NCI-H187 (cell line): ENCODE measurements at regions not wholly inside any gene's neighbourhood (a gene's known extent, or its start where the extent isn't known, plus 50 kb on each side); places are given as distances from the start of the nearest gene placed in this dataset.
"Not testable (repeated sequence)": the region's sequence is repeated elsewhere in the genome, so short reads cannot be mapped to it uniquely, and the experiment has no call there.

Source experiments
- DNase-seq, 2 experiments: peaks; one replicate each; lab custom pipeline; 2025; lab: John Stamatoyannopoulos, UW

DNA sequence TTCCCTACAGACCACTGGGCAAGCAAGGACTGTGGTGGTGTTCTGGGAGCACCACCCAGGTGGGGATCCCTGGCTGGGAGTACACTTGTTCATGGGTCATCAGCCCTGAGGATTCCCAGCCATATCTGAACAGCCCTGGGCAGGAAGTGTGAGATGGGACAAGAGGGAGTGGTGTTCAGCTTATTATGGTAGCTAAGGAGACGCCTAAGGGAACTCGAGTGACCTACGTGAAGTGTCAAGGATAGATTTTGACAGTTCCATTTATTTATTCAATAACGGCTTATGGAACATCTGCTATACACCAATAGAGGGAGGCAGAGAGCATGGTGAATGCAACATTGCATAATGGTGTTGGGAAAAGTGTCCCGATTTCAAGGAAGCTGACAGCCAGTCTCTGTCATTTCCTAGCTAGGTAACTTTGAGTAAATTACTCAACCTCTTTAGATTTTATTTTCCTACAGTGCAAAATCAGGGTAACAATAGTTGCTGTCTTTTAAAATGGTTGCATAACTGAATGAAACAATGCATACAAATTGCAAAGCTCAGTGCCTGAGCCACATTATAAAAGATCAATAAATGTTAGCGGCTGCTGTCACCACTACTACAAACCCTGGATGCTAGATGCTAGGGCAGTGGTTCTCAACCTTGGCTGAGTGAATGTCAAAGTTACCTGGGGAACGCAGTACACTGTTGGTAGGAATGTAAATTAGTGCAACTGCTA, 534.1 kb downstream of the GRIN2A start:
- DNase-seq = no peak

DNA sequence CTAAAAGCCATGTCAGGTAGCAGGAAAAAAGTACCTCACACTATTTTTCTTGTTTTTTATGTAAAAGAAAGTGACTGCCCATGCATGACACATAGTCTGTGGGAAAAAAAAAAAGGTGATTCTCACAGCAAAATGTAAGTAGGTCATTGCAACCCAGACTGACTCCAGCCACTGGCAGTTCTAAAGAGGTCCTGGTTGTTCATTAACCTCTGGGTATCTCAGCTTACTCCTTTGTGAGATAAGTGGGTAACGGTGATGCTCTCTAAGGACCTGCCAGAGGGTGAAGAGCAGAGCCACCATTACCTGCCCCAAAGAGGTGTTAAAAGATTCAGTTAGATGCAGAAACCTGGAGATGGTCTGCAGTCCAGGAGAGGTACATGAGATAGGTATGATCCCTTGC, 531.9 kb downstream of the GRIN2A start:
- no peak for DNase-seq

DNA sequence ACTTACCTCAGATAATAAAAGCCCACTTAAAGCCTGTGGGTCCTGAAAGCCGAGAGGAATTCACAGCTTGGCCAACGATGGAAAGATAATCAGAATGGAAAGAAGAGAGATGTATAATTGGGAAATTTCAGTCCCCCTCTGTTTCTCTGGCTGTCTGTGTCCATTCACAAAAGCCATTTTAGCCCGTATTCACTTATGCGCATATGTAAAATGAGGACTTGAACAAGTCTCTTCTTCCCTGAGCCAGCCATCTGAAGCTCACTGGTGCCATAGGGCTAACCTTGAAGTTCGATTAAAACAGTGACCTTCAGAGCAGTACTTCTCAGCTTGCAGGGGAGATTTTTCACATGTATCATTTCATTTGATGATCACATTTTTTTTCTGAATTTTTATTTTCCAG, 527.2 kb downstream of the GRIN2A start:
- no peak for DNase-seq

DNA sequence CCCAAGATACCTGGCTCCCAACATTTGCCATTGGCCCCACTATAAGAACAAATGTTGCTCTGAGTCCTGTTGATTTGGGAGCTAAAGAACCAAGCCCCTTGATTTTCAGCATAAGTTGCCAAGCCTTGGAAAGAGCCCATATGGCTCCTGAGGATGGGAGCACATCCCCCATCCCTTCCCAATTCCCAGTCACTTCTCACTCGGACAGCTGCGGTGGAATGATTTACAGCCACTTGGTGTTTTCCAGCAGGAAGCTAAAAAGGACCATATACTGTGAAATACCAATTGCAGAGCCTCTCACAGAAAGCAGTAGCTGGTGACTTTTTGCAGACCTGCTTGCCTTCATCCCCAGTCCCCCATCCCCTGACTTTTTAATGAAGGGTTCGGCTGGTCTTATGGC, 524.6 kb downstream of the GRIN2A start:
- DNase-seq = no peak

DNA sequence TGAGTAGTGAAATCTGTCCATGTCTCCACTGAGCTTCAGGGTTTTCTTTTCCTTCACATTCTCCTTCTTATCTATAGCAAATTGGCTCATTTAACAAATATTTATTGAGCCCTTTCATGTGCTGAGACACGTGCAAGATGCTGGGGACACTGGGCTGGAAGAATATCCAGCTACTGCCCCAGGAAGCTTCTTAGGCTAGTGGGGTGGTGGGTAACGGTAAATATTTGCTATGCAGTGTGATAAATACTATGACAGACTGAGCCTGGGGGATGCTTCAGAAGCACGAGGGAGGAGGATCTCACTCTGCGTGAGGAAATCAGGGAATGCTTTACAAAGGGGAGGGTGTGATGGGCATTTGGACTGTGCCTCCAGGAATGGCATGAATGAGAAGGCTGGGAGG, 524.1 kb downstream of the GRIN2A start:
- DNase-seq = no peak

DNA sequence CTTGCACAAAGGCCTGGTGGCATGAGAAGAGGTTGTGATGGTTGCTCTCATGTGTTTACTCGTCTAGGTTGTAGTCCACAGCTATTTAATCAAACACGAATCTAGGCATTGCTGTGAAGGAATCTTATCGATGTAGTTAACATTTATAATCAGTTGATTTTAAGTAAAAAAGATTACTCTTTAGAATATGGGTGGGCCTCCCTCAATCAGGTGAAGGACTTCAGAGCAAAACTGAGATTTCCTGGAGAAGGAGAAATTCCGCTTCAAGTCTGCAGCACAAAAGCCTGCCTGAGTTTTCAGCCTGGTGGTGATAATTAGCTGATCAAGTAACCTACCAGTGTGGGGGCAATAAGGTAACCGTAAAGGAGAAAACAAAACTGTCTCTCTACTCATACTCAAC, 523.6 kb downstream of the GRIN2A start:
- DNase-seq = no peak

DNA sequence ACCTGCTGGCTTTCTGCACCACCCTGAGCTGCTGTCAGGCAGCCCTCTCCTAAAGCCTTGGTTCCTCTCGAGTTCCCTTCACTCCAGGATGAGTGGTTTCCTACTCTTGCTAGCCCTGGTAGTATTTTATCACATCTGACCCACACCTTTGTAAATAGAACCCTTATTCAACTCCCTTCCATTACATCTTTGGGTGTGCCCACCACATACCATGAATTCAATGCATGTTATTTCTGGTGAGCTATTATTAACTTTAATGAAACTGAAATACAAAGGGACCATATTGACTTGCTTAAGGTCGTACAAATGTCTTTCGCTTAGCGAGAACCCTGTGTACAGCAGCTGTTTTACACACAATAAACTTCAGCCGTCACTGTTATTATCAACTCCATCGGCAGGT, 521.3 kb downstream of the GRIN2A start:
- no peak for DNase-seq

DNA sequence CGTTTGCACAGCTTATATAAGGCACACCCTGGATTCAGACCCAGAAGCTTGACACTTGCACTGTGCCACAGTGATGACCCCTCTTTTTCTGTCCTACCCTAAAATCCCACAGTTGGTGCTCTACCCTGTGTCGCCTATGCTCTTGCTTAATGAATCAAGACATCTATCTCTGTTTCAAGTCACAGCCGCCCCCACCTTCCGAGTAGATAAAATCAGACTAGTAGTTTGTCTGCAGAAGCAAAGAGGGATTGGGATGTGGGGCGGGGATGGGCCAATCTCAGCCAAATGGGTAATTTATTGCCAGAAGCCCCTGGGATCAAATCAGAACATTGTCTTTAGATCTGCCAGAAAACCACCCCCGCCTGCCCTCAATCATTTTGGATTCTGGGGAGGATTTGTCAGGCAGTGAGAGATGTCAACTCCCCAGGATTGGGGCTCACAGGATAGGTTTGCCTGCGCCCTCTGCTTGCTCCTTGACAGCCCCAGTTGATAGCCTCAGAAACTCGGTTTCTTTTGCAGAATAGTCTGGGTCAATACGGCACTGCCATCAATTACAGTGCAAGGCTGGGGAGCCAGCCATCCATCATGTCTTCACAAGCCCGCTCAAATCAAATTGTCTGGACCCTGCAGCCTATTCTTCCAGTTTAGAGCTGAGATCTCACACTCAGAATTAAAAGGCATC, 520.8 kb downstream of the GRIN2A start:
- DNase-seq = no peak

DNA sequence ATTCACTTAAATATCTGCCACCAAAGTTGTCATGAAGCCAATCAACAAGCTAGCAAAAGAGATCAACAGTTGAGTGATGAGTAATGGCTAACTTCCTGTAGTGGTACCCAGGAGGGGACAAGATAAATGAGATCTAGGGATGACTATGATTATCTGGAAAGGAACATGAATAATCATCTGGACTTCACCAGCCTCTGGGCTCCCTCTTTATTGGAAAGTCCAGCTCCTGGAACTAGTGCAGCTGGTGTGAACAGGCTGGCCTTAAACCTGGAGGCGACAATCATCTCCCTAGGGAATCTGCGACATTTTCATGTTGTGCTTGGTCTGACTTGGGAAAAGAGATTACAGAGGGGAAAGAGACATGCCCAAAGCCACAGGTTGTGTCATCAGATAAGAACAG, 518.6 kb downstream of the GRIN2A start:
- no peak for DNase-seq

DNA sequence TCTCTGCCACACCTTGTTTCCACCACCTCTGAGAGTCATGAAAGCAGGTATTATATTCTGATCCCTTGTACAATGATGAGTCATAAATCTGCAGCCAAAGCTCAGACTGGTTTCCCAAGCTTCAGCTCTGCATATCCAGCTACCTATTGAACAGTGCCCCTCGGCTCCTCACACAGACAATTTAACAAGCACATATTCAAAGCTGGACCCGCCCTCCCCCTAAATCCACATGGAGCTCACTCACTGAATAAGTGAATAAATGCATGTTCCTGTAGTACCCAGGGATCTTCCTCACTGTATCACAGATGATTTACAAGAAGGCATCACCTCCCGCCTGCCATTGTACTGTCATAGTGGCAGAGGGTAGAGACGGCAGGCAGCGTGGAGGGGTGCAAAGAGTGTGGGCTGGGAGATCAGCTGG, 516.4 kb downstream of the GRIN2A start:
- DNase-seq = no peak

DNA sequence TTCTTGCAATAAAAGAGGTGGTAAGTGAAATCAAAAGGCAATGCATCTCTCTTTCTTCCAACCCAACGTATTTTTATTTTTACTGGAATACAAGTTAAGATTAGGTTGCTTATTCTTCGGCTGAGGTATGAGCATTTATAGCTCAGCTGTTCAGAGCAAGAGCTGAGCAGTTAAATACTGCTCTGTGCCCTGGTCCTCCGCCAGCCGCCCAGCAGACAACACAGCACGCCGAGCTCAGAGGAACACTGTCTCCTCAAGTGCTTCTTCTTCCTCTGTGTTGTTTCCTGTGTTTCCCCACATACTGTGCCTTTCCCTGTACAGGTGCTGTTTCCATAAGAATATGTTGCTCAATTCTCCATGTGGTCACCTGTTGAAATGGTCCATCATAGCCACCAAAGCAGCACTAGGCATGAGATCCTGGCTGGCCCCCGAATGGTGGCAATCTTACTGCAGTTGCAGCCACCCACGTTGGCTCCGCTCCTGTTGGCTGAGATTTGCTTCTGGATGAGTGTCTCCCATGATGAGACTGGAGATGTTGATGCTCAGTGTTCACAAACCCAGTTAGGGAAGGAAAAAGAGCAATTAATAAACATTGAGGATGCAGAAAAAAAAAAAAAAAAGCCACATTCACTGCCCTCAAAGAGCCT, 515.3 kb downstream of the GRIN2A start:
- DNase-seq = no peak

DNA sequence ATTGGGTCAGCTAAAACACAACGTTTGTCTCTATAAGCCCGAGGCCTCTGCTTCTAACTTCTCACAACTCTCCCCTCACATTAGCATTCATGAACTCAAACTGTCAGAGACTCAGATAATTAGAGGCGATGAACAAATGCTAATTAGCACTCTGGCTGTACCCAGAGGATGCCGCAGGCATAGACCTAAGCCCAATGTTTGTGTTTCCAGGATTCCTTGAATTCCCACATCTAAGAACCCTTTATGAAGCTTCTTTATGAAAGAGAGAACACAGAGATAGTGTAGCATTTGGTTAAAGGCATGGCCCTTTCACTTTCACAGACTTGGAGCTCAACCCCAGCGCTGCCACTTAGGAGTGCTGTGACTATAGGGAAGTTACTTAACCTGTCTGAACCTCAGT, 512.2 kb downstream of the GRIN2A start:
- no peak for DNase-seq

DNA sequence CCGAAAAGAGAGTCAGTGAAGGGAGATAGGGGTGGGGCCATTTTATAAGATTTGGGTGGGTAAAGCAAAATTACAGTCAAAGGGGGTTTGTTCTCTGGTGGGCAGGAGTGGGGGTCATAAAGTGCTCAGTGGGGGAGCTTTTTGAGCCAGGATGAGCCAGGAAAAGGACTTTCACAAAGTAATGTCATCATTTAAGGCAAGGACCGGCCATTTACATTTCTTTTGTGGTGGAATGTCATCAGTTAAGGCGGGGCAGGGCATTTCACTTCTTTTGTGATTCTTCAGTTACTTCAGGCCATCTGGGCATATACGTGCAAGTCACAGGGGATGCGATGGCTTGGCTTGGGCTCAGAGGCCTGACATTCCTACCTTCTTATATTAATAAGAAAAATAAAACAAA, 511.6 kb downstream of the GRIN2A start:
- DNase-seq = not testable (repeated sequence)

DNA sequence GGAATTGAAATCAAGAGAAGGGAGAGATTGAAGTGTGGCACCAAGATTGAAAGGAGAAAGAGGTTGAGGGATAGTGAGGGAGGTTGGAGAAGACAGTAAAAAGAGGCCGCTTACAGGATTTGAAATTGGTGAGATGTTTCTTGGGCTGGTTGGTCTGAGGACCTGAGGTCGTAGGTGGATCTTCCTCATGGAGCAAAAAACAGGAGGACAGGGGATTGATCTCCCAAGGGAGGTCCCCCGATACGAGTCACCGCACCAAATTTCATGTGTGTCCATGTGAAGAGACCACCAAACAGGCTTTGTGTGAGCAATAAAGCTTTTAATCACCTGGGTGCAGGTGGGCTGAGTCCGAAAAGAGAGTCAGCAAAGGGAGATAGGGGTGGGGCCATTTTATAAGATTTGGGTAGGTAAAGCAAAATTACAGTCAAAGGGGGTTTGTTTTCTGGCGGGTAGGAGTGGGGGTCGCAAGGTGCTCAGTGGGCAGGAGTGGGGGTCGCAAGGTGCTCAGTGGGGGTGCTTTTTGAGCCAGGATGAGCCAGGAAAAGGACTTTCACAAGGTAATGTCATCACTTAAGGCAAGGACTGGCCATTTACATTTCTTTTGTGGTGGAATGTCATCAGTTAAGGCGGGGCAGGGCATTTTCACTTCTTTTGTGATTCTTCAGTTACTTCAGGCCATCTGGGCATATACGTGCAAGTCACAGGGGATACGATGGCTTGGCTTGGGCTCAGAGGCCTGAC, 505.5 kb downstream of the GRIN2A start:
- not testable (repeated sequence) for DNase-seq

DNA sequence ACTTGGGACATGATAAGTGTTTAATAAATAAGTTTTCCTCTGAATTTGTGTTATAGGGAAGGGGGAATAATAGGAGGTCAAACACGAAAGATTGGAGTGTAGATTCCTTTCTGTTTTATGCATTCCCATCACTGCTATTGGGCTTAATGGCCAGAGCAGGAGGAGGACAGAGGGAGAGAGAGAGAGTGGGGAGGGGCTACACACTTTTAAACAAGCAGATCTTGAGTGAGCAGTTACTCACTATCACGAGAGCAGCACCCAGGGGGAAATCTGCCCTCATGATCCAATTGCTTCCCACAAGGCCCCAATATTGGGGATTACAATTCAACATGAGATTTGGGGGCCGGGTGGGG, 505.0 kb downstream of the GRIN2A start:
- no peak for DNase-seq

DNA sequence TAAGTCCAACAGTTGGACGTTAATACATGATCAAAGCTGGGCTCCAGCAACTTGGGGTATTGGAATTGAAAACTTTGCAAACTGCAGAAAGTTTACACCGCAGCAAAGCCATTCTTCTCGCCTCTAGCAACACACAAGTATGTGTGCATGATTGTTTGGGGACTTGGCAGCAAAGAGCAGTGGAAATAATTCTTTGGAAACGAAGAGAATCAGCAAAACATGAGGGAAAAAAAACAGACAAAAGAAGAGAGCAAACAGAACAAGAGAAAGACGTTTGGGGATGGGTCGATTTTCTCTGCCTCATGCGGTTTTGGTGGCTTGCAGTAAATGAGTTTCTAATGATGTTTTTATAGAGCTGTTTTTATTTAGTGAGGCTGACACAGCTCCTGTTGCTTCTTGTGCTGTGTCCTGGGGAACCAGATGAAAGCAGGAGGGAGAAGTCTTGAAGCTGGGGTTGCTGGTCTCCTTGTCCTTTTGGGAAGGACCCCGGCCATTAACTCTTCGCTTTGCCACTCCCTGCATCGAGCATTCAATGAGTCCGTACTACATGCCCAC, 502.9 kb downstream of the GRIN2A start:
- no peak for DNase-seq

DNA sequence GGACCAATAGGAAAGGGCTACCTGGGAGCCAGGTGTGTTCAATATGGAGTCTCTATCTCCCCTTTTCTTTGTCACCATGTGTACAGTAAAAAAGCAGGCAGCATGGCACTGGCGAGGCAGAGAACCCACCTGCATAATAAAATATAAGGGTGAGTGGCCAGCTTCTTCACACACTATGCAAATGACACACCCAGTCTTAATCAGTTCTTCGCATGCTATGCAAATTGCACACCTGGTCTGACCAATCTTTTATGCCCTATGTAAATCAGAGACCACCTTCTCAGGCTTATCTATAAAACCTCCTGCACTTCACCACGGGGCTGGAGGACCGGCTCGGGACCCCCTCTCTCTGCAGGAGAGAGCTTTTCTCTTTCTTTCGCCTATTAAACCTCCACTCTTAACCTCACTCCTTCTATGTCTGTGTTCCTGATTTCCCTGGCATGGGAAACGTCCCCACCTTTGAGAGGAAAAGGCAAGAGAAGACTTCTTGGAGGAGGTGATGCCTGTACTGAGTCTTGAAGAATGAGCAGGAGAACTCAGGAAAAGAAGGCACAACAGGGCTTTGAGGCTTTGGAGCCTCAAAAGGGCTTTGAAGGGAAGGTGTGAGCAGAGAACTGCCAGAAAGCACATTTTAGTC, 502.1 kb downstream of the GRIN2A start:
- DNase-seq = no peak

DNA sequence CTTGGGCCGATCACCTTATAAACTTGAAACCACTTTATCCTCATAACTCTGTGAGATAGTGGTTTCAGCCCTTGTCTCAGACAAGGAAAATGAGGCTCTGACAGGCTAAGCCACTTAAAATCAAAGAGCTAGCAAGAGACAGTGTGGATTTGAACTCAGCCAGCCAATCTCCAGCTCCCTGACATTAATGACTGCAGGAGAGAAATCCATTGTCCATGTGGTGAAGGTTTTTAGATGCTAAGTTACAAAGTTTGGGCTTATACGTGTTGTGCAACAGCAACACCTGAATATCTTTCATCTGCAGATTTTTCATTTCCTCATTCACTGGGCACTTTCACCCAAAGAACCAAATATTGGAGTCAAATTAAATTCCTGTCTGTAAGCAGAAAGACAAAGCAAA, 501.3 kb downstream of the GRIN2A start:
- DNase-seq = no peak

DNA sequence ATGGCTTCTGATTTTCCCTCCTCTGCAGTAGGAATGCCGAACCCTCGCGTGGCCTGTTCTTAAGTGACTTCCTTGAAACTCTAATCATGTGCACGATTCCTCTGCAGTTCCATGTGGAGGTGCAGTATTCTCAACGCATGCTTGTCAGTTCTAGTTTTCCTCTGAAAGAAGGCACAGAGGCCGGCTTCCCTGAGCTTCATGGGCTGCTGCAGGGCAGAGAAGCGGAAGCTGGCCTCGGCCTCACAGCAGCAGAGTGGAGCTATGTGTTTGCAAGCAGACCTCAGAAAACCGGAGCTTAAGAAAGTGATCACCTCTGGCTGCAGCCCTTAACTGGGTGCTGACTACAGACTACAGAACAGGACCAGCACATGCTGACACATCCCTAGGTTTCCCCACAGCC, 500.7 kb downstream of the GRIN2A start:
- DNase-seq = no peak

DNA sequence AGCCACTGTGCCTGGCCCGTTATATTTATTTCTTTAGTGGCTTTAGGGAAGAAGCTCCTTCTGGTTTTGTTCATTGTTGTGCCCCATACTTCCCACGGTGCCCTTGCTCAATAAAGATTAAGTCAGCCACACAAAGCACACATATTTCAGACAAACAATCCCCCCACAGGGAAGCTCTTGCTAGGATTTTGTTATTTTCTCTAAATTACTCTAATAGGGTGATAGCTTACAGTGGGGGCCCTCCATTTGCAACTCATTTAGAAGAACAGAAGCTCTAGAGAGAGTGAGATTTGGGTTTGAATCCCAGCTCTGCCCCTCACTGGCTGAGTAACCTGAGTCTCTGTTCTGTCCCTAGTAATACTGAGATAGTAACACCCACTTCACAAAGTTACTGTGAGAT, 499.9 kb downstream of the GRIN2A start:
- DNase-seq = no peak

DNA sequence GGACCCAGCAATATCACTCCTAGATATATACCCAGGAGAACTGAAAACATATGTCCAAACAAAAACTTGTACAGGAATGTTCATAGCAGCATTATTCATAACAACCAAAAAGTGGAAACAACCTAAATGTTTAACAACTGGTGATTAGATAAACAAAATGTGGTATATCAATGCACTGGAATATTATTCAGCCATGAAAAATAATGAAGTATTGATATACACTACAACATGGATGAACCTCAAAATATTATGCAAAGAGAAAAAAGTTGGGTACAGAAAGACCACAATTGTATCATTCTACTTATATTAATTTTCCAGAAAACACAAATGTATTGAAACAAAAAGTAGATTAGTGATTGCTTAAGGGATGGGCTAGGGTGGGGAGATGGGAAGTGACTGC, 498.6 kb downstream of the GRIN2A start:
- no peak for DNase-seq

DNA sequence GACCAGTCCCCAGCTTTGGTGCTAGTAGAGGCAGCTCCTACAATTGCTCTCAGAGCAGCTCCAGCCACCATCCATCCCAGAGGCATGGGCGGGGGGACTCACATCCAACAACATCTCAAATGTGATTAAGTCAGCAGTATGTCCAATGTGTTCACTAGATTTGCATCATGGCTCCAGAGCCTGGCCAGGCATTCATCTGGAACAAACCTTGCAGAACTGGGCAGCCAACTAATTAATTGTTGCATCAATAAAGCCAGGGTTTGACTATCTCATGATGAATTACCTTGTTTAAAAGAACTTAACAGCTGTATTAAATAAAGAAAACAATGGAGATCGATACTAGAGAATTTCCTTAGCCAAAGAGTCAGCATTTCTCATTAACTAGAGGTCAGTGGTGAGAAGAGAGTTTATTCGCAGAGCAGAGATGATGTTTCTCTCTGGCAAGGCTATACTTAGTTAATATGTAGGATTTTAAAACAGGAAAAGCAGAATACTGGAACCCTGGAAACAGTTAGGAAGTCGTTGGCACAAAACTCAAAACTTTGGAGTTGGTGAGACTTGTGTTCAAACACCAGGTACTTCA, 494.4 kb downstream of the GRIN2A start:
- DNase-seq = no peak
